DND-41 (cell line): ENCODE measurements at regions not wholly inside any gene's neighbourhood (a gene's known extent, or its start where the extent isn't known, plus 50 kb on each side); places are given as distances from the start of the nearest gene placed in this dataset.
A peak's percentile ranks its signal among the peaks of the same experiment; 100 is the strongest.

Source experiments
- ATAC-seq: fragments of 200-7000 bp; cut with Tn5 transposase; 3 replicates; pipeline ENCODE4 v1.9.1; 2021; ENCODE audit warnings: low read depth; ENCODE audit not compliant: insufficient read depth
- DNase-seq: peaks from one replicate; pipeline ENCODE4 v3.0.0-alpha.2; 2020
- H2AFZ ChIP-seq: 2 replicates; pipeline ENCODE4 v1.6.0; 2012; ENCODE audit warnings: low read depth, low read length
- H3K27ac ChIP-seq: 2 replicates; pipeline ENCODE4 v1.5.1; 2012; ENCODE audit warnings: low read length, inconsistent platforms
- H3K27me3 ChIP-seq: fragments of 200-600 bp; sonication (generic); 2 replicates; pipeline ENCODE4 v1.6.0; 2012; ENCODE audit warnings: low read length, mild to moderate bottlenecking, inconsistent platforms; ENCODE audit not compliant: insufficient read depth, poor library complexity
- H3K36me3 ChIP-seq: 2 replicates; pipeline ENCODE4 v1.5.1; 2012; ENCODE audit warnings: low read length, inconsistent platforms; ENCODE audit not compliant: insufficient read depth
- H3K4me1 ChIP-seq: 2 replicates; pipeline ENCODE4 v1.5.1; 2012; ENCODE audit warnings: mild to moderate bottlenecking, low read length; ENCODE audit not compliant: insufficient read depth
- H3K4me2 ChIP-seq: 2 replicates; pipeline ENCODE4 v1.6.0; 2012; ENCODE audit warnings: mild to moderate bottlenecking, moderate library complexity, low read length, inconsistent platforms; ENCODE audit not compliant: insufficient read depth
- H3K4me3 ChIP-seq, 2 experiments: fragments of 200-600 bp in 1 of 2; shearing (Covaris generic) in 1 of 2; 2 replicates each; pipeline ENCODE4 v1.5.1; 2012 to 2016; ENCODE audit warnings: inconsistent platforms in 2 of 2, low read length in 2 of 2, mild to moderate bottlenecking in 2 of 2, low read depth in 1 of 2, moderate library complexity in 1 of 2
- H3K79me2 ChIP-seq: 2 replicates; pipeline ENCODE4 v1.6.0; 2012; ENCODE audit warnings: low read length, inconsistent platforms; ENCODE audit not compliant: insufficient read depth
- H3K9ac ChIP-seq: 2 replicates; pipeline ENCODE4 v1.6.0; 2012; ENCODE audit warnings: low read depth, mild to moderate bottlenecking, inconsistent platforms, low read length, moderate library complexity
- H3K9me3 ChIP-seq: 2 replicates; pipeline ENCODE4 v1.5.1; 2012; ENCODE audit warnings: low read length, moderate library complexity, mild to moderate bottlenecking, inconsistent platforms; ENCODE audit not compliant: insufficient read depth, severe bottlenecking
- H4K20me1 ChIP-seq: 2 replicates; pipeline ENCODE4 v1.6.0; 2012; ENCODE audit warnings: low read length; ENCODE audit not compliant: insufficient read depth
- EZH2 ChIP-seq: IDR thresholded peaks from 3 replicates; pipeline ENCODE4 v1.6.1; 2012; ENCODE audit warnings: borderline replicate concordance, low read depth, mild to moderate bottlenecking, moderate library complexity, low read length, inconsistent platforms; ENCODE audit not compliant: severe bottlenecking
- TF ChIP-seq, protein P1 (sequence below): IDR thresholded peaks from 2 replicates; pipeline ENCODE4 v1.5.1; 2012; ENCODE audit warnings: borderline replicate concordance, low read length, moderate library complexity, mild to moderate bottlenecking; ENCODE audit not compliant: poor library complexity, severe bottlenecking; ENCODE audit errors: extremely low read depth

DNA sequence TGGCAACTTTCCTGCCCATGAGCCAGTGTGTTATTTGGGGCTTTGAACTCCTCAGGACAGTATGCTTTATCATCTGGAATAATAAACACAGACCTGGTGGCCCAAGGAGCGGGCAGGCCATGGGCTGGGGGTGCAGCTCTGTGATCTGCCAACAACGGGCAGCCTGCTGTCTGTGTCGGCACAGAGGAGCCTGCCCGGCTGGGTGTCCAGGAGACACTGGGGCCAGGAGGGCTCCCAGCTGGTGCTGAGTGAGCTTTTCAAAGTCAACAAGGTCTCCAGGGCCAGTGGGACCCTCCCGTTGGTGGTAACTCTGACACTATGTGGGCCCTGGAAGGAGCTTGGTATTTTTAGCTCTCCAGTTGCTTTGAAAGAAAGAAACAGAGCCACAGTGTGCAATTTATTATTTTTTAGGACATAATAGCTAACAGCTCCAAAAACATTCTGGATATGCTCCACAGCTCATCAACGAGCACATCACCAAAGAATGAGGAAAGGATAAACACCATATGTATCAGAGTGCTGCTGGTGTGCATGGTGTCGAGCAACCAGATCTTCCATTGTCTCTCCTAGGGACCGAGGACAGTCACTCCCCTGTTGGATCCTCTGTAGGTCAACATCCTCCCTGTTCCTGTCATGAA lies 488.7 kb upstream of the USP24 start:
- H3K4me2 ChIP-seq = no peak overlapping the region
- no peak overlapping the region for H3K9ac ChIP-seq
- no peaks in the 10 kb centered on the region for H3K27me3 ChIP-seq
- DNase-seq (no peak), ATAC-seq (no peak)
- no peaks in the 10 kb centered on the region for H3K36me3 ChIP-seq
- no peaks in the 10 kb centered on the region for H3K79me2 ChIP-seq
- no peak overlapping the region for H3K27ac ChIP-seq
- TF ChIP-seq, protein P1, sequence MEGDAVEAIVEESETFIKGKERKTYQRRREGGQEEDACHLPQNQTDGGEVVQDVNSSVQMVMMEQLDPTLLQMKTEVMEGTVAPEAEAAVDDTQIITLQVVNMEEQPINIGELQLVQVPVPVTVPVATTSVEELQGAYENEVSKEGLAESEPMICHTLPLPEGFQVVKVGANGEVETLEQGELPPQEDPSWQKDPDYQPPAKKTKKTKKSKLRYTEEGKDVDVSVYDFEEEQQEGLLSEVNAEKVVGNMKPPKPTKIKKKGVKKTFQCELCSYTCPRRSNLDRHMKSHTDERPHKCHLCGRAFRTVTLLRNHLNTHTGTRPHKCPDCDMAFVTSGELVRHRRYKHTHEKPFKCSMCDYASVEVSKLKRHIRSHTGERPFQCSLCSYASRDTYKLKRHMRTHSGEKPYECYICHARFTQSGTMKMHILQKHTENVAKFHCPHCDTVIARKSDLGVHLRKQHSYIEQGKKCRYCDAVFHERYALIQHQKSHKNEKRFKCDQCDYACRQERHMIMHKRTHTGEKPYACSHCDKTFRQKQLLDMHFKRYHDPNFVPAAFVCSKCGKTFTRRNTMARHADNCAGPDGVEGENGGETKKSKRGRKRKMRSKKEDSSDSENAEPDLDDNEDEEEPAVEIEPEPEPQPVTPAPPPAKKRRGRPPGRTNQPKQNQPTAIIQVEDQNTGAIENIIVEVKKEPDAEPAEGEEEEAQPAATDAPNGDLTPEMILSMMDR = no peak
- no peak for TF ChIP-seq EZH2
- no peaks in the 10 kb centered on the region for H3K9me3 ChIP-seq
- no peak overlapping the region for H3K4me3 ChIP-seq
- no peaks in the 10 kb centered on the region for H3K4me1 ChIP-seq
- no peak overlapping the region for H2AFZ ChIP-seq
- H4K20me1 ChIP-seq = no peaks in the 10 kb centered on the region

GRCh38 chr1:55702064-55702463 lies 486.9 kb upstream of the USP24 start:
- TF ChIP-seq, protein P1 = peak; percentile 85
- TF ChIP-seq EZH2 = no peak
- H3K36me3 ChIP-seq = no peaks in the 10 kb centered on the region
- peak; percentile 76; the same call in 2 of the 3 replicates for ATAC-seq
- H3K9ac ChIP-seq = no peak overlapping the region
- H3K9me3 ChIP-seq = no peaks in the 10 kb centered on the region
- no peaks in the 10 kb centered on the region for H4K20me1 ChIP-seq
- H3K27ac ChIP-seq = no peak overlapping the region
- H2AFZ ChIP-seq = no peak overlapping the region
- no peak overlapping the region for H3K4me2 ChIP-seq
- no peaks in the 10 kb centered on the region for H3K79me2 ChIP-seq
- H3K27me3 ChIP-seq = no peaks in the 10 kb centered on the region
- no peak overlapping the region for H3K4me3 ChIP-seq
- no peaks in the 10 kb centered on the region for H3K4me1 ChIP-seq
- DNase-seq = peak; percentile 27

- Histone ChIP-seq H4K20me1 (no peaks in the 10 kb centered on the region), H3K4me1 (no peaks in the 10 kb centered on the region), H3K27me3 (no peaks in the 10 kb centered on the region), H2AFZ (no peak overlapping the region), H3K4me3 (no peak overlapping the region), H3K36me3 (no peaks in the 10 kb centered on the region), H3K9me3 (no peaks in the 10 kb centered on the region), H3K9ac (no peak overlapping the region), H3K79me2 (no peaks in the 10 kb centered on the region), H3K27ac (no peak overlapping the region), H3K4me2 (no peak overlapping the region)
- TF ChIP-seq, protein P1 = no peak
- TF ChIP-seq EZH2 = no peak
- ATAC-seq = no peak
- no peak for DNase-seq
Measured at GRCh38 chr1:55700359-55701130, 485.4 kb upstream of the USP24 start.
